Liver (tissue), 8 donors: ENCODE measurements at regions not wholly inside any gene's neighbourhood (a gene's known extent, or its start where the extent isn't known, plus 50 kb on each side); places are given as distances from the start of the nearest gene placed in this dataset.

Experiments used
- DNase-seq: peaks from one replicate; pipeline ENCODE4 v3.0.0-alpha.2; 2017; ENCODE audit warnings: low spot score
- H3K27ac ChIP-seq, 2 donors: one replicate each; pipeline ENCODE4 v1.7.0; 2013; ENCODE audit warnings: inconsistent platforms in 2 of 2, low read length in 2 of 2, control low read depth in 1 of 2, low read depth in 1 of 2, mild to moderate bottlenecking in 1 of 2
- H3K27me3 ChIP-seq, 4 donors: one replicate each; pipeline versions ENCODE4 v1.6.1 to v1.7.0; 2013; ENCODE audit warnings: low read length in 3 of 4, inconsistent platforms in 1 of 4, mild to moderate bottlenecking in 1 of 4, moderate library complexity in 1 of 4; ENCODE audit not compliant: control insufficient read depth in 4 of 4, insufficient read depth in 4 of 4
- H3K36me3 ChIP-seq, 4 donors: one replicate each; pipeline versions ENCODE4 v1.6.1 to v1.7.0; 2013; ENCODE audit warnings: low read length in 3 of 4, mild to moderate bottlenecking in 3 of 4, low read depth in 1 of 4, moderate library complexity in 1 of 4; ENCODE audit not compliant: control insufficient read depth in 4 of 4, insufficient read depth in 3 of 4
- H3K4me1 ChIP-seq, 4 donors: one replicate each; pipeline versions ENCODE4 v1.6.1 to v1.7.0; 2013; ENCODE audit warnings: low read length in 3 of 4, mild to moderate bottlenecking in 3 of 4, moderate library complexity in 1 of 4; ENCODE audit not compliant: control insufficient read depth in 4 of 4, insufficient read depth in 4 of 4
- H3K4me3 ChIP-seq, 3 donors: one replicate each; pipeline versions ENCODE4 v1.6.1 to v1.7.0; 2013; ENCODE audit warnings: low read length in 3 of 3, control low read depth in 1 of 3, low read depth in 1 of 3, mild to moderate bottlenecking in 1 of 3
- H3K9ac ChIP-seq, 2 donors: one replicate each; pipeline ENCODE4 v1.7.0; 2013; ENCODE audit warnings: low read length in 2 of 2, mild to moderate bottlenecking in 2 of 2, moderate library complexity in 2 of 2, control low read depth in 1 of 2, low read depth in 1 of 2
- H3K9me3 ChIP-seq, 4 donors: one replicate each; pipeline versions ENCODE4 v1.6.1 to v1.7.0; 2013; ENCODE audit warnings: low read length in 3 of 4; ENCODE audit not compliant: control insufficient read depth in 4 of 4
- ATF3 ChIP-seq: IDR thresholded peaks from 2 replicates; pipeline ENCODE4 v1.6.1; 2016; ENCODE audit warnings: antibody characterized with exemption
- CTCF ChIP-seq: fragments of 150-350 bp; IDR thresholded peaks from 2 replicates; pipeline ENCODE4 v1.5.1; 2017; ENCODE audit warnings: improper control_type of control experiment, low read depth, low read length; ENCODE audit not compliant: missing input control
- EGR1 ChIP-seq, 2 donors: IDR thresholded peaks; 2 replicates each; pipeline ENCODE4 v1.6.1; 2016 to 2018; ENCODE audit warnings: antibody characterized with exemption in 2 of 2, low read depth in 2 of 2
- FOXA1 ChIP-seq: IDR thresholded peaks from 2 replicates; pipeline ENCODE4 v1.6.1; 2016; ENCODE audit warnings: antibody characterized with exemption
- FOXA2 ChIP-seq: IDR thresholded peaks from 2 replicates; pipeline ENCODE4 v1.6.1; 2016; ENCODE audit warnings: antibody characterized with exemption
- GABPA ChIP-seq, 2 donors: IDR thresholded peaks in 1 of 2; conservative IDR thresholded peaks in 1 of 2; 2 replicates each; pipeline ENCODE4 v1.6.1; 2016; ENCODE audit warnings: antibody characterized with exemption in 2 of 2, mild to moderate bottlenecking in 1 of 2, moderate library complexity in 1 of 2
- HNF4A ChIP-seq, 2 donors: conservative IDR thresholded peaks; 2 replicates each; pipeline ENCODE4 v1.6.1; 2016; ENCODE audit warnings: antibody characterized with exemption in 2 of 2, mild to moderate bottlenecking in 2 of 2
- HNF4G ChIP-seq: IDR thresholded peaks from 2 replicates; pipeline ENCODE4 v1.6.1; 2016; ENCODE audit warnings: antibody characterized with exemption
- JUND ChIP-seq, 2 donors: IDR thresholded peaks; 2 replicates each; pipeline ENCODE4 v1.6.1; 2016; ENCODE audit warnings: antibody characterized with exemption in 2 of 2
- MAX ChIP-seq: IDR thresholded peaks from 2 replicates; pipeline ENCODE4 v1.6.1; 2016; ENCODE audit warnings: antibody characterized with exemption
- NR2F2 ChIP-seq: IDR thresholded peaks from 2 replicates; pipeline ENCODE4 v1.6.1; 2016; ENCODE audit warnings: antibody characterized with exemption
- RAD21 ChIP-seq, 2 donors: IDR thresholded peaks; 2 replicates each; pipeline ENCODE4 v1.6.1; 2016; ENCODE audit warnings: antibody characterized with exemption in 2 of 2, mild to moderate bottlenecking in 2 of 2
- REST ChIP-seq: IDR thresholded peaks from 2 replicates; pipeline ENCODE4 v1.6.1; 2016; ENCODE audit warnings: antibody characterized with exemption, mild to moderate bottlenecking
- RXRA ChIP-seq, 2 donors: IDR thresholded peaks; 2 replicates each; pipeline ENCODE4 v1.6.1; 2017 to 2018; ENCODE audit warnings: antibody characterized with exemption in 2 of 2, mild to moderate bottlenecking in 1 of 2
- SP1 ChIP-seq: IDR thresholded peaks from 2 replicates; pipeline ENCODE4 v1.6.1; 2018; ENCODE audit warnings: antibody characterized with exemption, mild to moderate bottlenecking
- TAF1 ChIP-seq: conservative IDR thresholded peaks from 2 replicates; pipeline ENCODE4 v1.6.1; 2016; ENCODE audit warnings: antibody characterized with exemption, mild to moderate bottlenecking
- YY1 ChIP-seq: IDR thresholded peaks from 2 replicates; pipeline ENCODE4 v1.6.1; 2016; ENCODE audit warnings: antibody characterized with exemption, mild to moderate bottlenecking
- ZBTB33 ChIP-seq: IDR thresholded peaks from 2 replicates; pipeline ENCODE4 v1.6.1; 2016; ENCODE audit warnings: antibody characterized with exemption
- WGBS: extraction: QIAGEN DNeasy Blood & Tissue Kit; methylation state at CpG from one replicate; pipeline ENCODE4 v1.1.7; 2013; 5-methylcytosine and 5-hydroxymethylcytosine counted together
- donor health status: healthy.
- donor health status: healthy.
- donor health status: healthy.
- donor health status: healthy.
- donor health status: healthy.

GRCh38 chr5:158135682-158136179 lies 276.8 kb upstream of the CLINT1 start:
- H3K36me3 ChIP-seq = no peaks in the 10 kb centered on the region
- no peak for DNase-seq
- no peaks in the 10 kb centered on the region for H3K4me1 ChIP-seq
- H3K4me3 ChIP-seq = no peak overlapping the region
- WGBS = 73% methylated on average over 4 of the region's 4 CpGs
- H3K9ac ChIP-seq = no peak overlapping the region
- TF ChIP-seq FOXA1 (no peak), GABPA (IDR thresholded peaks at IDR 0.05 in 1 of 2, conservative IDR thresholded peaks at IDR 0.05 in 1 of 2) (no peak), NR2F2 (no peak), SP1 (no peak), YY1 (no peak), FOXA2 (no peak), CTCF (no peak), EGR1 (IDR thresholded peaks at IDR 0.05; ENCODE audit: low read depth in 2 of 2) (no peak), JUND (IDR thresholded peaks at IDR 0.05) (no peak), ATF3 (no peak), REST (no peak)
- no peak overlapping the region for H3K27ac ChIP-seq
- H3K27me3 ChIP-seq = no peaks in the 10 kb centered on the region
- H3K9me3 ChIP-seq = no peaks in the 10 kb centered on the region

GRCh38 chr5:158133369-158133768 lies 274.4 kb upstream of the CLINT1 start:
- Histone ChIP-seq H3K27me3 (no peaks in the 10 kb centered on the region), H3K9me3 (no peaks in the 10 kb centered on the region), H3K27ac (no peak overlapping the region), H3K4me1 (no peaks in the 10 kb centered on the region), H3K36me3 (no peaks in the 10 kb centered on the region), H3K9ac (no peak overlapping the region), H3K4me3 (no peak overlapping the region)
- TF ChIP-seq YY1 (no peak), CTCF (no peak), HNF4G (no peak), ZBTB33 (no peak), HNF4A (conservative IDR thresholded peaks at IDR 0.05) (no peak), GABPA (IDR thresholded peaks at IDR 0.05 in 1 of 2, conservative IDR thresholded peaks at IDR 0.05 in 1 of 2) (no peak), RAD21 (IDR thresholded peaks at IDR 0.05) (no peak), ATF3 (no peak), JUND (IDR thresholded peaks at IDR 0.05) (no peak), TAF1 (no peak), SP1 (no peak), NR2F2 (no peak), EGR1 (IDR thresholded peaks at IDR 0.05; ENCODE audit: low read depth in 2 of 2) (no peak), FOXA1 (no peak), MAX (no peak), RXRA (IDR thresholded peaks at IDR 0.05) (no peak), REST (no peak)
- DNase-seq = no peak
- WGBS = 78% methylated on average over 1 of the region's 1 CpG
